ENCODE measurements at regions not wholly inside any gene's neighbourhood (a gene's known extent, or its start where the extent isn't known, plus 50 kb on each side); places are given as distances from the start of the nearest gene placed in this dataset.

DNA sequence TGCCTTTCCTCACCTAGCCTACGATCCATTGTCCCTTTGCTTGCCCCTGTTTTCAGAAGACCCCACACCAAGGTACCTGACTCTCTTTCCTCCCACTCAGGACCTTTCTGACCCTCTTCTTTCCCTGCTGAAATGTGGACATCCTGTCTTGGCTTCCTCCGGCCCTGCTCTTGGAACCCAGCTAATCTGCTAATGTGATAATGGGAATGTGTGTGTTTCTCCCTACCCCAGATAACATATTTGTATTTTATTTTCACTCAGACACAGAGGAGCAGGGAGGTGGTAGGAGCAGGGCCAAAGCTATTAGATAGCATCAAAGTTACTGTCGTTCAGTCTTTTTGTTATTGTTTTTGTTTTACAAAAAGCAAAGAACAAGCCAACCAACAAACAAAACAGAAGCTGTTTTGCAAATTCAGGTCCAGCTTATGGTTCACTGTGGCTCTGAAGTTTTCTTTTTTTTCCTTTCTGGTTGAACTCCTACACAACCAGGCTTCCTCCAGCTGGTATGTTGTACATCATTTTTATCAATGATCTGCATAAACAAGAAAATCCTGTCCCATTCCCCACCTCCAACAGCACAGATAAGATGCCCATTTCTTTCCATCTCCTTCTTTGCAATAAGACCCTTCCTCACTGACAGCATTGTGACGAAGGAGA lies 137.3 kb downstream of the C12orf75 start:
- WGBS = 67% methylated on average over 4 of the region's 4 CpGs
- no peaks in the 10 kb centered on the region for H3K9me3 ChIP-seq
- no peak overlapping the region for H3K4me3 ChIP-seq
- no peaks in the 10 kb centered on the region for H3K36me3 ChIP-seq
- intact Hi-C loops (cut with DNase I) = no loop called here
- no peak overlapping the region for H3K27ac ChIP-seq
- H3K4me1 ChIP-seq (replicated peaks) = no peaks in the 10 kb centered on the region
- no peak for DNase-seq (ENCODE audit: low spot score)
- TF ChIP-seq POLR2AphosphoS5 (IDR thresholded peaks at IDR 0.05) = no peak
- no peak for TF ChIP-seq POLR2A (IDR thresholded peaks at IDR 0.05)
- TF ChIP-seq, protein P1, sequence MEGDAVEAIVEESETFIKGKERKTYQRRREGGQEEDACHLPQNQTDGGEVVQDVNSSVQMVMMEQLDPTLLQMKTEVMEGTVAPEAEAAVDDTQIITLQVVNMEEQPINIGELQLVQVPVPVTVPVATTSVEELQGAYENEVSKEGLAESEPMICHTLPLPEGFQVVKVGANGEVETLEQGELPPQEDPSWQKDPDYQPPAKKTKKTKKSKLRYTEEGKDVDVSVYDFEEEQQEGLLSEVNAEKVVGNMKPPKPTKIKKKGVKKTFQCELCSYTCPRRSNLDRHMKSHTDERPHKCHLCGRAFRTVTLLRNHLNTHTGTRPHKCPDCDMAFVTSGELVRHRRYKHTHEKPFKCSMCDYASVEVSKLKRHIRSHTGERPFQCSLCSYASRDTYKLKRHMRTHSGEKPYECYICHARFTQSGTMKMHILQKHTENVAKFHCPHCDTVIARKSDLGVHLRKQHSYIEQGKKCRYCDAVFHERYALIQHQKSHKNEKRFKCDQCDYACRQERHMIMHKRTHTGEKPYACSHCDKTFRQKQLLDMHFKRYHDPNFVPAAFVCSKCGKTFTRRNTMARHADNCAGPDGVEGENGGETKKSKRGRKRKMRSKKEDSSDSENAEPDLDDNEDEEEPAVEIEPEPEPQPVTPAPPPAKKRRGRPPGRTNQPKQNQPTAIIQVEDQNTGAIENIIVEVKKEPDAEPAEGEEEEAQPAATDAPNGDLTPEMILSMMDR (IDR thresholded peaks at IDR 0.05) = no peak
- no peaks in the 10 kb centered on the region for H3K27me3 ChIP-seq (replicated peaks; ENCODE audit: insufficient read depth)

DNA sequence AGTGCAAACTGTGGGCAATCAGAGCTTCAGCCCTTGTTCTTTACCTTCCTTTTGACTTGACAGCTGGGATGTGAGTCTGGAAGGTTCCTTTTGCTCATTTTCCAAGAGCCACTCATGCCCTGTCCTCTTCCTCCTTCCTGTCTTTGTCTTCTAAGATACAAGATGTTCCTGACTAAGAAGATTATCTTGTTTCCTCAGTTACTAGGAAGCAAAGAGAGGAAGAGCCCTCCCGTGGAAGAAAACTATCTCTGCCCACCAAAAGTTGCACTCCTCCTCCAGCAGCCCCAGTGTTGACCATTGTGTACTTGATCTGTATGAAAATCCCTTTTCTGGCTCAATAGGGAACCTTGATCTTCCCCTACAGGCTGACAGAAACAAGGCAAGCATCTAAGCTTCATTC lies 138.0 kb downstream of the C12orf75 start:
- no peak for DNase-seq (ENCODE audit: low spot score)
- H3K27ac ChIP-seq = no peak overlapping the region
- intact Hi-C loops (cut with DNase I) = no loop called here
- WGBS = 71% methylated on average over 1 of the region's 1 CpG
- H3K36me3 ChIP-seq = no peaks in the 10 kb centered on the region
- no peak overlapping the region for H3K4me3 ChIP-seq
- no peaks in the 10 kb centered on the region for H3K4me1 ChIP-seq (replicated peaks)
- H3K27me3 ChIP-seq (replicated peaks; ENCODE audit: insufficient read depth) = no peaks in the 10 kb centered on the region
- TF ChIP-seq, protein P1 (IDR thresholded peaks at IDR 0.05) = no peak
- TF ChIP-seq POLR2AphosphoS5 (IDR thresholded peaks at IDR 0.05) (no peak), POLR2A (IDR thresholded peaks at IDR 0.05) (no peak)
- H3K9me3 ChIP-seq = no peaks in the 10 kb centered on the region

DNA sequence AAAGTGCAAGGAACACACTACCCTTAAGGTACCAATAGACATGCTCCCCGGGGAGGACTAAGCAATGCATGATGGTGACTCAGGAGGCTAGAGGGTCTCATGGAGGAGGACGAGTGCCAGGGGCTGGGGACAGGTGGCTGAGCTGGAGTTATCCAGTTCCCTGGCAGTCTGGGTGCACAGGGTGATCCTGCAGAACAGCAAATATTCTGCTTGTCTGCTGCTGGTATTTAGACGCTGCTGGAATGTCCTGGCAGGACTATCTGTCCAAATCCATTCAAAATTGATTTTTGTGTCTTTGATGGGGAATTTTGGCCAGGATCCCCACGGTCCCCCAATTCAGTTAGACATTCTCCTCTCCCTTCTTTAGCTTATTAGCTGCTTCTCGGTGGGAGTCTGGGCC lies 138.7 kb downstream of the C12orf75 start:
- intact Hi-C loops (cut with DNase I) = no loop called here
- no peaks in the 10 kb centered on the region for H3K36me3 ChIP-seq
- TF ChIP-seq POLR2AphosphoS5 (IDR thresholded peaks at IDR 0.05) = no peak
- TF ChIP-seq, protein P1 (IDR thresholded peaks at IDR 0.05) = no peak
- TF ChIP-seq POLR2A (IDR thresholded peaks at IDR 0.05) = no peak
- H3K27me3 ChIP-seq (replicated peaks; ENCODE audit: insufficient read depth) = no peaks in the 10 kb centered on the region
- H3K27ac ChIP-seq = no peak overlapping the region
- no peak overlapping the region for H3K4me3 ChIP-seq
- DNase-seq (ENCODE audit: low spot score) = no peak
- H3K4me1 ChIP-seq (replicated peaks) = no peaks in the 10 kb centered on the region
- WGBS = 65% methylated on average over 5 of the region's 5 CpGs
- no peaks in the 10 kb centered on the region for H3K9me3 ChIP-seq

DNA sequence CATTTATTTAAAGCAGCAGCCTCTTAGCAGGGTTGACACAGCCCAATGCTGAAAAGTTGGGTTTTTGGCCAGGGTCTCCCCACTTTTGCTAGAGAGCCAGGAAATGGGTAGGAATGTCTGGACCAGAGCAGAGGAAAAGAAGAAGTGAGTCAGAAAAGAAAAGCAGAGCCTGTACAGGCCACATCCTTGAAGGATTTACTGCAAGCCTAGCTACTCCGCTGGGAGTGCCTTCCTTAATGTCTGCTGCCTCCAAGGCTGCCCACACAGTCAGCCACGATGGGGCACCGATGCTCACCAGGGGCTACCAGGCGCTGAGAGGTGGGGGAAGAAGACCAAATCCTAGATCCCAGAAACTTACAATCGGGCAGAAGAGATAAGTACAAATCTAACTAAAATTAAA lies 139.2 kb downstream of the C12orf75 start:
- Histone ChIP-seq H3K36me3 (no peaks in the 10 kb centered on the region), H3K4me3 (no peak overlapping the region), H3K4me1 (replicated peaks) (no peaks in the 10 kb centered on the region), H3K27me3 (replicated peaks; ENCODE audit: insufficient read depth) (no peaks in the 10 kb centered on the region), H3K27ac (no peak overlapping the region), H3K9me3 (no peaks in the 10 kb centered on the region)
- 75% methylated on average over 5 of the region's 5 CpGs for WGBS
- no peak for DNase-seq (ENCODE audit: low spot score)
- intact Hi-C loops (cut with DNase I) = no loop called here
- TF ChIP-seq POLR2AphosphoS5 (IDR thresholded peaks at IDR 0.05) (no peak), POLR2A (IDR thresholded peaks at IDR 0.05) (no peak)
- TF ChIP-seq, protein P1 (IDR thresholded peaks at IDR 0.05) = no peak

DNA sequence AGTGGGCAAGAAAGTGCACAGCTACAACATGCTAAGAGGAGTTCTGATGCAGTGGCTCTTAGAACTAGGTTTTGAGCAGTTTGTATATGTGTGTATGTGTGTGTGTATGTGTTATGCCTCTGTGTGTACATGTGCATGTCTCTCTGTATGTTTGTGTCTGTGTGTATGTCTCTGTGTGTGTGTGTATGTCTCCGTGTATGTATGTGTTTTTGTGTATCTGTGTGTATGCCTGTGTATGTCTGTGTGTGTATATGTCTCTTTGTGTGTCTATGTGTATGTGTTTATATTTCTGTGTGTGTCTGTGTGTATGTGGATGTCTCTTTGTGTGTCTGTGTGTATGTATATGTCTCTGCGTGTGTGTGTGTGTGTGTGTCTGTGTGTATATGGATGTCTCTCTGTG lies 139.6 kb downstream of the C12orf75 start:
- Histone ChIP-seq H3K27me3 (replicated peaks; ENCODE audit: insufficient read depth) (no peaks in the 10 kb centered on the region), H3K36me3 (no peaks in the 10 kb centered on the region), H3K4me1 (replicated peaks) (no peaks in the 10 kb centered on the region), H3K27ac (no peak overlapping the region), H3K9me3 (no peaks in the 10 kb centered on the region), H3K4me3 (no peak overlapping the region)
- intact Hi-C loops (cut with DNase I) = no loop called here
- 70% methylated on average over 2 of the region's 2 CpGs for WGBS
- no peak for DNase-seq (ENCODE audit: low spot score)
- TF ChIP-seq, protein P1 (IDR thresholded peaks at IDR 0.05) = no peak
- no peak for TF ChIP-seq POLR2A (IDR thresholded peaks at IDR 0.05)
